NCI-H69 (cell line): ENCODE measurements at regions not wholly inside any gene's neighbourhood (a gene's known extent, or its start where the extent isn't known, plus 50 kb on each side); places are given as distances from the start of the nearest gene placed in this dataset.
"Not testable (repeated sequence)": the region's sequence is repeated elsewhere in the genome, so short reads cannot be mapped to it uniquely, and the experiment has no call there.

Experiments
- DNase-seq: peaks from one replicate; lab custom pipeline; 2025; lab: John Stamatoyannopoulos, UW

GRCh38 chr5:124620743-124621142 is 125.7 kb downstream of the ZNF608 start:
- DNase-seq = no peak

GRCh38 chr5:124619121-124619520 is 127.3 kb downstream of the ZNF608 start:
- DNase-seq = no peak

- DNase-seq = no peak
Observed at GRCh38 chr5:124617787-124618186, 128.7 kb downstream of the ZNF608 start.

- no peak for DNase-seq
Observed at GRCh38 chr5:124614836-124615385, 131.5 kb downstream of the ZNF608 start.

GRCh38 chr5:124614105-124614504 is 132.3 kb downstream of the ZNF608 start:
- no peak for DNase-seq

- no peak for DNase-seq
Observed at GRCh38 chr5:124613273-124613953, 133.0 kb downstream of the ZNF608 start.

GRCh38 chr5:124612023-124612422 is 134.4 kb downstream of the ZNF608 start:
- DNase-seq = no peak

- DNase-seq = not testable (repeated sequence)
Observed at GRCh38 chr5:124611262-124611661, 135.2 kb downstream of the ZNF608 start.

GRCh38 chr5:124609685-124610084 is 136.8 kb downstream of the ZNF608 start:
- DNase-seq = not testable (repeated sequence)

- no peak for DNase-seq
Observed at GRCh38 chr5:124606543-124606942, 139.9 kb downstream of the ZNF608 start.

GRCh38 chr5:124606093-124606492 is 140.3 kb downstream of the ZNF608 start:
- no peak for DNase-seq

- peak; percentile 98 for DNase-seq
Observed at GRCh38 chr5:124605541-124605940, 140.9 kb downstream of the ZNF608 start.

GRCh38 chr5:124604419-124604818 is 142.0 kb downstream of the ZNF608 start:
- DNase-seq = no peak

GRCh38 chr5:124602925-124603650 is 143.4 kb downstream of the ZNF608 start:
- no peak for DNase-seq

- DNase-seq = peak; percentile 96
Observed at GRCh38 chr5:124599028-124599973, 147.1 kb downstream of the ZNF608 start.

- peak; percentile 64 for DNase-seq
Observed at GRCh38 chr5:124596595-124597421, 149.6 kb downstream of the ZNF608 start.

GRCh38 chr5:124593952-124594351 is 152.5 kb downstream of the ZNF608 start:
- no peak for DNase-seq

- peak; percentile 75 for DNase-seq
Observed at GRCh38 chr5:124592891-124593290, 153.5 kb downstream of the ZNF608 start.

GRCh38 chr5:124591583-124591982 is 154.9 kb downstream of the ZNF608 start:
- DNase-seq = no peak

GRCh38 chr5:124590686-124591085 is 155.8 kb downstream of the ZNF608 start:
- DNase-seq = no peak

GRCh38 chr5:124587280-124587679 is 159.2 kb downstream of the ZNF608 start:
- peak; percentile 43 for DNase-seq
